SK-N-SH (cell line): ENCODE measurements at regions not wholly inside any gene's neighbourhood (a gene's known extent, or its start where the extent isn't known, plus 50 kb on each side); places are given as distances from the start of the nearest gene placed in this dataset.

Experiments used
- CTCF ChIA-PET: fragments of 300-600, 350-600 bp; formaldehyde crosslinking; extraction: SDS; loops from one replicate; lab custom pipeline; 2021; lab: Yijun Ruan, JAX
- POLR2A ChIA-PET: fragments of 350-600 bp; sonication (Branson Sonifier 250); formaldehyde crosslinking; extraction: SDS; loops from one replicate; lab custom pipeline; 2020; ENCODE audit warnings: antibody characterized with exemption, inconsistent platforms; lab: Yijun Ruan, JAX
- DNase-seq: peaks from one replicate; pipeline ENCODE4 v3.0.0; 2012
- H2AFZ ChIP-seq: fragments of 200-600 bp; sonication (generic); 2 replicates; pipeline ENCODE4 v1.8.1; 2016; ENCODE audit warnings: antibody characterized with exemption, mild to moderate bottlenecking, low read depth
- H3F3A ChIP-seq: fragments of 200-600 bp; sonication (generic); replicated peaks from 2 replicates; pipeline ENCODE3; 2016; ENCODE audit warnings: antibody characterized with exemption, mild to moderate bottlenecking; ENCODE audit not compliant: insufficient read depth
- H3K27ac ChIP-seq, 2 experiments: fragments of 200-500 bp in 1 of 2; fragments of 200-600 bp in 1 of 2; sonication (Bioruptor generic) in 1 of 2; sonication (generic), shearing (Covaris generic) in 1 of 2; 2 replicates each; pipeline versions ENCODE4 v1.5.1 to v1.6.1; 2014 to 2016; ENCODE audit warnings: low read depth in 2 of 2, inconsistent platforms in 1 of 2, low read length in 1 of 2, mild to moderate bottlenecking in 1 of 2, mixed read lengths in 1 of 2
- H3K27me3 ChIP-seq: fragments of 200-600 bp; sonication (generic), shearing (Covaris generic); 2 replicates; pipeline ENCODE4 v1.6.1; 2016; ENCODE audit warnings: mixed run types; ENCODE audit not compliant: insufficient read depth
- H3K36me3 ChIP-seq, 2 experiments: fragments of 200-500 bp in 1 of 2; fragments of 200-600 bp in 1 of 2; sonication (Bioruptor generic) in 1 of 2; sonication (generic) in 1 of 2; replicated peaks in 1 of 2; 2 replicates each; pipeline versions ENCODE3 to v1.5.1; 2014 to 2016; ENCODE audit warnings: low read length in 1 of 2, mild to moderate bottlenecking in 1 of 2; ENCODE audit not compliant: insufficient read depth in 2 of 2, control insufficient read depth in 1 of 2
- H3K4me1 ChIP-seq, 2 experiments: fragments of 200-500 bp in 1 of 2; fragments of 200-600 bp in 1 of 2; sonication (Bioruptor generic) in 1 of 2; sonication (generic), shearing (Covaris generic) in 1 of 2; 2 replicates each; pipeline versions ENCODE4 v1.5.1 to v1.6.1; 2014 to 2016; ENCODE audit warnings: low read depth in 1 of 2, low read length in 1 of 2, mixed run types in 1 of 2; ENCODE audit not compliant: insufficient read depth in 2 of 2, control insufficient read depth in 1 of 2
- H3K4me2 ChIP-seq: fragments of 200-600 bp; sonication (generic), shearing (Covaris generic); 2 replicates; pipeline ENCODE4 v1.6.1; 2017; ENCODE audit warnings: mixed run types
- H3K4me3 ChIP-seq, 2 experiments: fragments of 200-500 bp in 1 of 2; fragments of 200-600 bp in 1 of 2; sonication (Bioruptor generic) in 1 of 2; sonication (generic), shearing (Covaris generic) in 1 of 2; 2 replicates each; pipeline versions ENCODE4 v1.5.1 to v1.8.1; 2014 to 2016; ENCODE audit warnings: low read depth in 2 of 2, inconsistent platforms in 1 of 2, low read length in 1 of 2, mild to moderate bottlenecking in 1 of 2, mixed read lengths in 1 of 2, moderate library complexity in 1 of 2
- H3K79me2 ChIP-seq: fragments of 200-600 bp; sonication (generic); 2 replicates; pipeline ENCODE4 v1.8.1; 2017; ENCODE audit warnings: mild to moderate bottlenecking; ENCODE audit not compliant: insufficient read depth
- H3K9ac ChIP-seq: fragments of 200-600 bp; sonication (generic); 2 replicates; pipeline ENCODE4 v1.6.1; 2017; ENCODE audit warnings: mixed run types
- H3K9me2 ChIP-seq: fragments of 200-600 bp; sonication (generic); 2 replicates; pipeline ENCODE4 v1.6.1; 2017; ENCODE audit warnings: mixed run types
- H3K9me3 ChIP-seq: fragments of 200-600 bp; sonication (generic); 2 replicates; pipeline ENCODE4 v1.6.1; 2017; ENCODE audit warnings: mixed run types, mild to moderate bottlenecking, moderate library complexity
- H4K20me1 ChIP-seq: fragments of 200-600 bp; sonication (generic); 2 replicates; pipeline ENCODE4 v1.6.1; 2017; ENCODE audit warnings: mild to moderate bottlenecking, mixed run types; ENCODE audit not compliant: insufficient read depth
- CHD2 ChIP-seq: fragments of 150-350 bp; IDR thresholded peaks from 2 replicates; pipeline ENCODE4 v1.6.1; 2018; ENCODE audit warnings: low read length; ENCODE audit not compliant: partially characterized antibody
- FOSL2 ChIP-seq: IDR thresholded peaks from 2 replicates; pipeline ENCODE4 v1.4.0; 2012; ENCODE audit warnings: low read depth, mild to moderate bottlenecking, moderate library complexity, borderline replicate concordance
- FOXJ3 ChIP-seq: sonication (generic); formaldehyde crosslinking; IDR thresholded peaks from 2 replicates; pipeline ENCODE4 v1.5.1; 2020; ENCODE audit warnings: mild to moderate bottlenecking, missing genetic modification reagents
- GATA2 ChIP-seq: sonication (generic); formaldehyde crosslinking; IDR thresholded peaks from 2 replicates; pipeline ENCODE4 v1.5.0; 2020; ENCODE audit warnings: mild to moderate bottlenecking, missing genetic modification reagents
- JUND ChIP-seq: IDR thresholded peaks from 2 replicates; pipeline ENCODE4 v1.4.0; 2012
- MAX ChIP-seq: IDR thresholded peaks from 2 replicates; pipeline ENCODE4 v1.4.0; 2012; ENCODE audit warnings: low read depth
- NRF1 ChIP-seq: IDR thresholded peaks from 2 replicates; pipeline ENCODE4 v1.6.1; 2012; ENCODE audit warnings: low read depth, mild to moderate bottlenecking, low read length
- RAD21 ChIP-seq: IDR thresholded peaks from 2 replicates; pipeline ENCODE4 v1.6.1; 2012; ENCODE audit warnings: mild to moderate bottlenecking, low read length
- RFX5 ChIP-seq: IDR thresholded peaks from 2 replicates; pipeline ENCODE4 v1.6.1; 2012; ENCODE audit warnings: mild to moderate bottlenecking, improper control_type of control experiment, low read length
- SIN3A ChIP-seq: IDR thresholded peaks from 2 replicates; pipeline ENCODE4 v1.6.1; 2012; ENCODE audit warnings: low read depth, mild to moderate bottlenecking, low read length, moderate library complexity, borderline replicate concordance
- SMC3 ChIP-seq: IDR thresholded peaks from 2 replicates; pipeline ENCODE4 v1.6.1; 2012; ENCODE audit warnings: low read depth, low read length, improper control_type of control experiment
- TEAD4 ChIP-seq: IDR thresholded peaks from 2 replicates; pipeline ENCODE4 v1.4.0; 2012; ENCODE audit warnings: mild to moderate bottlenecking, borderline replicate concordance; ENCODE audit not compliant: insufficient read depth
- WGBS: methylation state at CpG from one replicate; pipeline ENCODE4 v1.1.6; 2017; ENCODE audit warnings: low lambda C conversion rate; 5-methylcytosine and 5-hydroxymethylcytosine counted together
- TF ChIP-seq, protein P1 (sequence below): fragments of 150-350 bp; IDR thresholded peaks from 2 replicates; pipeline ENCODE4 v1.6.1; 2016; ENCODE audit warnings: mild to moderate bottlenecking, low read depth, low read length
- TF ChIP-seq, protein P2 (sequence below): IDR thresholded peaks from 2 replicates; pipeline ENCODE4 v1.6.1; 2012; ENCODE audit warnings: mild to moderate bottlenecking, low read depth, low read length, moderate library complexity

GRCh38 chr6:163888030-163888819, 473.7 kb downstream of the QKI start:
- ChIA-PET CTCF (interaction anchor here (0.7 kb wide), 1 partner anchor 152 kb away, joined by 3 read pairs; no protein-coding TSS in a partner anchor), POLR2A (no interaction called here)

GRCh38 chr6:163886428-163886827, 471.9 kb downstream of the QKI start:
- Histone ChIP-seq H3K79me2 (no peaks in the 10 kb centered on the region), H3K27ac (no peak overlapping the region), H3K9ac (no peak overlapping the region), H3F3A (no peaks in the 10 kb centered on the region), H3K9me2 (no peaks in the 10 kb centered on the region), H3K4me2 (no peak overlapping the region), H3K27me3 (no peaks in the 10 kb centered on the region), H3K4me3 (no peak overlapping the region), H3K36me3 (no peaks in the 10 kb centered on the region), H3K9me3 (no peaks in the 10 kb centered on the region), H3K4me1 (no peaks in the 10 kb centered on the region), H4K20me1 (no peaks in the 10 kb centered on the region), H2AFZ (no peak overlapping the region)
- ChIA-PET POLR2A (no interaction called here), CTCF (no interaction called here)
- TF ChIP-seq RFX5 (no peak), JUND (no peak), SIN3A (no peak), RAD21 (no peak)
- WGBS = 23% methylated on average over 1 of the region's 1 CpG
- DNase-seq = no peak

More at GRCh38 chr6:163888030-163888819, 473.7 kb downstream of the QKI start:
- Histone ChIP-seq H3K79me2 (no peaks in the 10 kb centered on the region), H3K4me1 (no peaks in the 10 kb centered on the region), H3K9me2 (no peaks in the 10 kb centered on the region), H2AFZ (no peak overlapping the region), H4K20me1 (no peaks in the 10 kb centered on the region), H3K4me3 (no peak overlapping the region), H3K9ac (no peak overlapping the region), H3F3A (no peaks in the 10 kb centered on the region), H3K36me3 (no peaks in the 10 kb centered on the region), H3K27me3 (no peaks in the 10 kb centered on the region), H3K4me2 (no peak overlapping the region), H3K9me3 (no peaks in the 10 kb centered on the region), H3K27ac (no peak overlapping the region)
- WGBS = 40% methylated on average over 2 of the region's 2 CpGs
- DNase-seq = no peak
- TF ChIP-seq SMC3 (no peak), RAD21 (no peak), NRF1 (no peak), TEAD4 (no peak), CHD2 (no peak), MAX (no peak), FOSL2 (no peak), RFX5 (no peak), FOXJ3 (no peak), GATA2 (no peak)
- TF ChIP-seq, protein P1, sequence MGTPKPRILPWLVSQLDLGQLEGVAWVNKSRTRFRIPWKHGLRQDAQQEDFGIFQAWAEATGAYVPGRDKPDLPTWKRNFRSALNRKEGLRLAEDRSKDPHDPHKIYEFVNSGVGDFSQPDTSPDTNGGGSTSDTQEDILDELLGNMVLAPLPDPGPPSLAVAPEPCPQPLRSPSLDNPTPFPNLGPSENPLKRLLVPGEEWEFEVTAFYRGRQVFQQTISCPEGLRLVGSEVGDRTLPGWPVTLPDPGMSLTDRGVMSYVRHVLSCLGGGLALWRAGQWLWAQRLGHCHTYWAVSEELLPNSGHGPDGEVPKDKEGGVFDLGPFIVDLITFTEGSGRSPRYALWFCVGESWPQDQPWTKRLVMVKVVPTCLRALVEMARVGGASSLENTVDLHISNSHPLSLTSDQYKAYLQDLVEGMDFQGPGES = no peak
- TF ChIP-seq, protein P2, sequence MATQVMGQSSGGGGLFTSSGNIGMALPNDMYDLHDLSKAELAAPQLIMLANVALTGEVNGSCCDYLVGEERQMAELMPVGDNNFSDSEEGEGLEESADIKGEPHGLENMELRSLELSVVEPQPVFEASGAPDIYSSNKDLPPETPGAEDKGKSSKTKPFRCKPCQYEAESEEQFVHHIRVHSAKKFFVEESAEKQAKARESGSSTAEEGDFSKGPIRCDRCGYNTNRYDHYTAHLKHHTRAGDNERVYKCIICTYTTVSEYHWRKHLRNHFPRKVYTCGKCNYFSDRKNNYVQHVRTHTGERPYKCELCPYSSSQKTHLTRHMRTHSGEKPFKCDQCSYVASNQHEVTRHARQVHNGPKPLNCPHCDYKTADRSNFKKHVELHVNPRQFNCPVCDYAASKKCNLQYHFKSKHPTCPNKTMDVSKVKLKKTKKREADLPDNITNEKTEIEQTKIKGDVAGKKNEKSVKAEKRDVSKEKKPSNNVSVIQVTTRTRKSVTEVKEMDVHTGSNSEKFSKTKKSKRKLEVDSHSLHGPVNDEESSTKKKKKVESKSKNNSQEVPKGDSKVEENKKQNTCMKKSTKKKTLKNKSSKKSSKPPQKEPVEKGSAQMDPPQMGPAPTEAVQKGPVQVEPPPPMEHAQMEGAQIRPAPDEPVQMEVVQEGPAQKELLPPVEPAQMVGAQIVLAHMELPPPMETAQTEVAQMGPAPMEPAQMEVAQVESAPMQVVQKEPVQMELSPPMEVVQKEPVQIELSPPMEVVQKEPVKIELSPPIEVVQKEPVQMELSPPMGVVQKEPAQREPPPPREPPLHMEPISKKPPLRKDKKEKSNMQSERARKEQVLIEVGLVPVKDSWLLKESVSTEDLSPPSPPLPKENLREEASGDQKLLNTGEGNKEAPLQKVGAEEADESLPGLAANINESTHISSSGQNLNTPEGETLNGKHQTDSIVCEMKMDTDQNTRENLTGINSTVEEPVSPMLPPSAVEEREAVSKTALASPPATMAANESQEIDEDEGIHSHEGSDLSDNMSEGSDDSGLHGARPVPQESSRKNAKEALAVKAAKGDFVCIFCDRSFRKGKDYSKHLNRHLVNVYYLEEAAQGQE = no peak
